PC-9 (cell line): ENCODE measurements at regions not wholly inside any gene's neighbourhood (a gene's known extent, or its start where the extent isn't known, plus 50 kb on each side); places are given as distances from the start of the nearest gene placed in this dataset.
"Not testable (repeated sequence)": the region's sequence is repeated elsewhere in the genome, so short reads cannot be mapped to it uniquely, and the experiment has no call there.

Experiments used
- BruUV-seq: library from RNA; stranded (reverse); fragments of 400-500 nt; replicated peaks from 2 replicates; lab custom pipeline; 2021; lab: Mats Ljungman, UMichigan
- CTCF ChIA-PET: fragments of 300-600 bp; sonication (Branson Sonifier 250); formaldehyde crosslinking; loops from one replicate; lab custom pipeline; 2022; ENCODE audit warnings: antibody characterized with exemption; lab: Charles Lee
- POLR2A ChIA-PET: fragments of 300-600 bp; sonication (Branson Sonifier 250); formaldehyde crosslinking; loops from one replicate; lab custom pipeline; 2022; ENCODE audit warnings: antibody characterized with exemption; ENCODE audit not compliant: unreplicated experiment; lab: Charles Lee
- DNase-seq, 2 experiments: peaks; one replicate each; pipeline versions ENCODE4 v3.0.0 to v3.0.0-alpha.2; 2015 to 2022; ENCODE audit warnings: mixed read lengths in 1 of 2
- H2AFZ ChIP-seq: fragments of 200-600 bp; sonication (generic); 2 replicates; pipeline ENCODE4 v1.8.1; 2017; ENCODE audit warnings: antibody characterized with exemption
- H3F3A ChIP-seq: fragments of 200-600 bp; sonication (generic); 2 replicates; pipeline ENCODE4 v1.8.1; 2017; ENCODE audit warnings: antibody characterized with exemption, mild to moderate bottlenecking, low read depth; ENCODE audit not compliant: insufficient read depth
- H3K27ac ChIP-seq: fragments of 200-600 bp; sonication (generic); 2 replicates; pipeline ENCODE4 v1.6.1; 2016; ENCODE audit warnings: mixed run types
- H3K27me3 ChIP-seq: fragments of 200-600 bp; sonication (generic); 2 replicates; pipeline ENCODE4 v1.6.1; 2016; ENCODE audit warnings: low read depth, mixed run types; ENCODE audit not compliant: insufficient read depth
- H3K36me3 ChIP-seq: fragments of 200-600 bp; sonication (generic); 2 replicates; pipeline ENCODE4 v1.6.1; 2016; ENCODE audit warnings: low read depth, mixed run types
- H3K4me1 ChIP-seq: fragments of 200-600 bp; sonication (generic); replicated peaks from 2 replicates; pipeline ENCODE4 v1.6.1; 2016; ENCODE audit warnings: mixed run types; ENCODE audit not compliant: insufficient read depth
- H3K4me2 ChIP-seq: fragments of 200-600 bp; sonication (generic); 2 replicates; pipeline ENCODE4 v1.6.1; 2017; ENCODE audit warnings: mixed run types
- H3K4me3 ChIP-seq: fragments of 200-600 bp; sonication (generic); 2 replicates; pipeline ENCODE4 v1.6.1; 2016; ENCODE audit warnings: mixed run types
- H3K79me2 ChIP-seq: fragments of 200-600 bp; sonication (generic); 2 replicates; pipeline ENCODE4 v1.6.1; 2017; ENCODE audit warnings: low read depth, mixed run types
- H3K9me2 ChIP-seq: fragments of 200-600 bp; sonication (generic); 2 replicates; pipeline ENCODE4 v1.8.1; 2017; ENCODE audit warnings: mild to moderate bottlenecking; ENCODE audit not compliant: insufficient read depth
- H3K9me3 ChIP-seq: fragments of 200-600 bp; sonication (generic); 2 replicates; pipeline ENCODE4 v1.8.1; 2016; ENCODE audit warnings: low read depth; ENCODE audit not compliant: insufficient read depth
- H4K20me1 ChIP-seq: fragments of 200-600 bp; sonication (generic); 2 replicates; pipeline ENCODE4 v1.8.1; 2017; ENCODE audit not compliant: insufficient read depth
- CTCF ChIP-seq: fragments of 200-600 bp; sonication (generic); conservative IDR thresholded peaks from 2 replicates; pipeline ENCODE4 v1.6.1; 2017; ENCODE audit warnings: mixed run types, antibody characterized with exemption, mild to moderate bottlenecking, moderate library complexity
- EZH2 ChIP-seq: fragments of 200-600 bp; sonication (generic); IDR thresholded peaks from 2 replicates; pipeline ENCODE4 v1.8.0; 2017; ENCODE audit warnings: antibody characterized with exemption, low read depth
- intact Hi-C: fragments of 100-400 bp; cut with micrococcal nuclease; formaldehyde crosslinking; loops from one replicate; pipeline ENCODE4 v1.10.0; 2022; ENCODE audit not compliant: unreplicated experiment

GRCh38 chr11:55431541-55431940 is 63.8 kb downstream of the OR4A15 start:
- H3K36me3 ChIP-seq, H3K27me3 ChIP-seq, H3K79me2 ChIP-seq, BruUV-seq, H3K4me1 ChIP-seq, POLR2A ChIA-PET, H3F3A ChIP-seq, H3K4me3 ChIP-seq, H3K9me3 ChIP-seq, H4K20me1 ChIP-seq, H3K27ac ChIP-seq, H2AFZ ChIP-seq, H3K4me2 ChIP-seq, DNase-seq, CTCF ChIA-PET, H3K9me2 ChIP-seq, intact Hi-C loops: not testable (repeated sequence)

- no peak overlapping the region for H3K4me3 ChIP-seq
- no peak overlapping the region for H3K4me2 ChIP-seq
- no peaks in the 10 kb centered on the region for H4K20me1 ChIP-seq
- no peaks in the 10 kb centered on the region for H3K4me1 ChIP-seq
- intact Hi-C loops, result no loop called here
- no peak overlapping the region for H2AFZ ChIP-seq
- no peaks in the 10 kb centered on the region for H3K36me3 ChIP-seq
- H3K79me2 ChIP-seq, result no peaks in the 10 kb centered on the region
- no peak overlapping the region for H3K27ac ChIP-seq
- H3K27me3 ChIP-seq, result no peaks in the 10 kb centered on the region
- H3K9me3 ChIP-seq, result no peaks in the 10 kb centered on the region
- CTCF ChIA-PET, result no interaction called here
- TF ChIP-seq CTCF, result no peak
- no peak for TF ChIP-seq EZH2
- BruUV-seq, result no TSS peak
- H3K9me2 ChIP-seq, result peaks cover 4% of the 10 kb centered on the region; the same call in 1 of the 2 replicates
- POLR2A ChIA-PET, result no interaction called here
- H3F3A ChIP-seq, result no peaks in the 10 kb centered on the region
- DNase-seq, result no peak
These were observed 89.9 kb downstream of the OR4A15 start for GRCh38 chr11:55457641-55458040.

- H3K4me2 ChIP-seq, result peak overlapping the region; percentile 40
- H3K9me2 ChIP-seq, H3K27me3 ChIP-seq, POLR2A ChIA-PET, H3K27ac ChIP-seq, H3K36me3 ChIP-seq, CTCF ChIA-PET, H3K79me2 ChIP-seq, intact Hi-C loops, H3F3A ChIP-seq, DNase-seq, H3K4me3 ChIP-seq, H4K20me1 ChIP-seq, BruUV-seq, H3K9me3 ChIP-seq, H3K4me1 ChIP-seq: not testable (repeated sequence)
- H2AFZ ChIP-seq, result 0 out of 2 replicates have a peak overlapping the region, but pooled peaks have one; percentile 55
These were observed 92.1 kb downstream of the OR4A15 start for GRCh38 chr11:55459871-55460270.

GRCh38 chr11:55474321-55474720 is 79.9 kb upstream of the OR4C15 start:
- Histone ChIP-seq H3F3A (no peaks in the 10 kb centered on the region), H3K27me3 (no peaks in the 10 kb centered on the region), H3K4me1 (no peaks in the 10 kb centered on the region), H3K9me2 (no peaks in the 10 kb centered on the region), H3K4me3 (no peak overlapping the region), H3K9me3 (no peaks in the 10 kb centered on the region), H3K79me2 (no peaks in the 10 kb centered on the region), H4K20me1 (no peaks in the 10 kb centered on the region), H2AFZ (no peak overlapping the region), H3K36me3 (no peaks in the 10 kb centered on the region), H3K4me2 (no peak overlapping the region), H3K27ac (no peak overlapping the region)
- TF ChIP-seq EZH2, result no peak
- TF ChIP-seq CTCF, result no peak
- ChIA-PET POLR2A (no interaction called here), CTCF (no interaction called here)
- intact Hi-C loops, result no loop called here
- BruUV-seq, result no TSS peak
- no peak for DNase-seq
